ENCODE measurements at regions not wholly inside any gene's neighbourhood (a gene's known extent, or its start where the extent isn't known, plus 50 kb on each side); places are given as distances from the start of the nearest gene placed in this dataset.

GRCh38 chr14:47976139-47976538, 300.7 kb upstream of the MDGA2 start:
- Histone ChIP-seq H3K4me2 (ENCODE audit: control insufficient read depth, extremely low read depth, insufficient read depth, low read depth, low read length) (no peak overlapping the region), H3K4me1 (ENCODE audit: control insufficient read depth, extremely low read depth, insufficient read depth, low read length) (no peaks in the 10 kb centered on the region), H3K9ac (ENCODE audit: control insufficient read depth, extremely low read depth, insufficient read depth, low read length) (no peak overlapping the region), H3K79me2 (ENCODE audit: control insufficient read depth, insufficient read depth, low read length) (no peaks in the 10 kb centered on the region), H3K36me3 (ENCODE audit: control insufficient read depth in 2 of 2, extremely low read depth in 1 of 2, insufficient read depth in 2 of 2, low read length in 2 of 2) (no peaks in the 10 kb centered on the region), H3K9me3 (ENCODE audit: control insufficient read depth, low read depth, low read length) (peaks cover 5% of the 10 kb centered on the region), H3K9me1 (ENCODE audit: control insufficient read depth, extremely low read depth, insufficient read depth, low read length) (no peaks in the 10 kb centered on the region), H2AFZ (ENCODE audit: control insufficient read depth, low read length) (no peak overlapping the region), H3K27me3 (ENCODE audit: control insufficient read depth, extremely low read depth, insufficient read depth, low read length) (no peaks in the 10 kb centered on the region), H4K20me1 (ENCODE audit: control insufficient read depth, extremely low read depth, insufficient read depth, low read length) (no peaks in the 10 kb centered on the region), H3K27ac (ENCODE audit: control insufficient read depth, insufficient read depth, low read length) (no peak overlapping the region), H3K4me3 (ENCODE audit: control insufficient read depth in 2 of 3, extremely low read depth in 1 of 3, insufficient read depth in 2 of 3, low read depth in 1 of 3, low read length in 3 of 3) (no peak overlapping the region)
- DNase-seq (ENCODE audit: low read depth, low spot score) (no peak), FAIRE-seq (no peak)
- TF ChIP-seq EZH2 (IDR thresholded peaks at IDR 0.05; ENCODE audit: low read length) (no peak), CTCF (optimal IDR thresholded peaks at IDR 0.05 in 1 of 3, IDR thresholded peaks at IDR 0.05 in 1 of 3, conservative IDR thresholded peaks at IDR 0.05 in 1 of 3; ENCODE audit: extremely low read depth in 1 of 3, insufficient read depth in 2 of 3, low read length in 3 of 3) (no peak)
- dilution Hi-C loops (cut with MboI; ENCODE audit: extremely low pct_ligation_motif_present, low sequenced_read_pairs) = no loop called here

- no peaks in the 10 kb centered on the region for H4K20me1 ChIP-seq (ENCODE audit: control insufficient read depth, extremely low read depth, insufficient read depth, low read length)
- no peaks in the 10 kb centered on the region for H3K36me3 ChIP-seq (ENCODE audit: control insufficient read depth in 2 of 2, extremely low read depth in 1 of 2, insufficient read depth in 2 of 2, low read length in 2 of 2)
- DNase-seq (ENCODE audit: low read depth, low spot score) (no peak), FAIRE-seq (no peak)
- no peak overlapping the region for H2AFZ ChIP-seq (ENCODE audit: control insufficient read depth, low read length)
- TF ChIP-seq CTCF (optimal IDR thresholded peaks at IDR 0.05 in 1 of 3, IDR thresholded peaks at IDR 0.05 in 1 of 3, conservative IDR thresholded peaks at IDR 0.05 in 1 of 3; ENCODE audit: extremely low read depth in 1 of 3, insufficient read depth in 2 of 3, low read length in 3 of 3) (no peak), EZH2 (IDR thresholded peaks at IDR 0.05; ENCODE audit: low read length) (no peak)
- H3K9ac ChIP-seq (ENCODE audit: control insufficient read depth, extremely low read depth, insufficient read depth, low read length) = no peak overlapping the region
- H3K4me3 ChIP-seq (ENCODE audit: control insufficient read depth in 2 of 3, extremely low read depth in 1 of 3, insufficient read depth in 2 of 3, low read depth in 1 of 3, low read length in 3 of 3) = no peak overlapping the region
- no peaks in the 10 kb centered on the region for H3K27me3 ChIP-seq (ENCODE audit: control insufficient read depth, extremely low read depth, insufficient read depth, low read length)
- H3K9me3 ChIP-seq (ENCODE audit: control insufficient read depth, low read depth, low read length) = no peaks in the 10 kb centered on the region
- no peaks in the 10 kb centered on the region for H3K4me1 ChIP-seq (ENCODE audit: control insufficient read depth, extremely low read depth, insufficient read depth, low read length)
- H3K9me1 ChIP-seq (ENCODE audit: control insufficient read depth, extremely low read depth, insufficient read depth, low read length) = no peaks in the 10 kb centered on the region
- no peak overlapping the region for H3K27ac ChIP-seq (ENCODE audit: control insufficient read depth, insufficient read depth, low read length)
- no peak overlapping the region for H3K4me2 ChIP-seq (ENCODE audit: control insufficient read depth, extremely low read depth, insufficient read depth, low read depth, low read length)
- dilution Hi-C loops (cut with MboI; ENCODE audit: extremely low pct_ligation_motif_present, low sequenced_read_pairs) = no loop called here
- no peaks in the 10 kb centered on the region for H3K79me2 ChIP-seq (ENCODE audit: control insufficient read depth, insufficient read depth, low read length)
Observed at GRCh38 chr14:47966076-47966810, 290.8 kb upstream of the MDGA2 start.
